ENCODE measurements at regions not wholly inside any gene's neighbourhood (a gene's known extent, or its start where the extent isn't known, plus 50 kb on each side); places are given as distances from the start of the nearest gene placed in this dataset.

DNA sequence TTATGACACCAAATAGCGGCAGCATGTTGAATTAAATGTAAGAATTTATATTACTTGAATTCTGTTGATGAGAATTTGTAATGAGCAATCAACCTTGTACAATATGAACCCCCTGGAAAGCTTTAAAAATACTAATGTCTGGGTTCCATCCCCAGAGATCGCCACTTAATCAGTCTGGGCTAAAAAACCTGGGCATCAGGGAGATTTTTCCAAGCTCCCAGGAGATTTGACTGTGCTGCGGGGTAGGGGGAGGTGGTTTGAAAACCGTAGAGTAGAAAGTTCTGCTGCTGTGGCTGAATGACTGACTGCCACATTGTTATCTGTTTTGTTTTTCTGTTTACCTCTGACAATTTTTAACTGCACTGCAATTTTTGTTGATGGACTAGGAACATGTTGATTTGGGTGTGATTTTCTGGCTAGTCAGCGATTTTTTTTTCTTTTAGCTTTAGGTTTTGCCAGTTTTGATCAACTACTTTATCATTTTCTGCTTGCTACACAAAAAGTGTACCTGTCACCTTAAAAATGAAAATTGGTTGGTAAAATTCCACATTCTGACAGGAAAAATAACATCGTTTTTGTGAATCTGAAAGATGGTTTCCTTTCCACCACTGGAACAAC is 79.3 kb downstream of the PCTP start:
- no peak for DNase-seq (ENCODE audit: low read depth, low spot score)

DNA sequence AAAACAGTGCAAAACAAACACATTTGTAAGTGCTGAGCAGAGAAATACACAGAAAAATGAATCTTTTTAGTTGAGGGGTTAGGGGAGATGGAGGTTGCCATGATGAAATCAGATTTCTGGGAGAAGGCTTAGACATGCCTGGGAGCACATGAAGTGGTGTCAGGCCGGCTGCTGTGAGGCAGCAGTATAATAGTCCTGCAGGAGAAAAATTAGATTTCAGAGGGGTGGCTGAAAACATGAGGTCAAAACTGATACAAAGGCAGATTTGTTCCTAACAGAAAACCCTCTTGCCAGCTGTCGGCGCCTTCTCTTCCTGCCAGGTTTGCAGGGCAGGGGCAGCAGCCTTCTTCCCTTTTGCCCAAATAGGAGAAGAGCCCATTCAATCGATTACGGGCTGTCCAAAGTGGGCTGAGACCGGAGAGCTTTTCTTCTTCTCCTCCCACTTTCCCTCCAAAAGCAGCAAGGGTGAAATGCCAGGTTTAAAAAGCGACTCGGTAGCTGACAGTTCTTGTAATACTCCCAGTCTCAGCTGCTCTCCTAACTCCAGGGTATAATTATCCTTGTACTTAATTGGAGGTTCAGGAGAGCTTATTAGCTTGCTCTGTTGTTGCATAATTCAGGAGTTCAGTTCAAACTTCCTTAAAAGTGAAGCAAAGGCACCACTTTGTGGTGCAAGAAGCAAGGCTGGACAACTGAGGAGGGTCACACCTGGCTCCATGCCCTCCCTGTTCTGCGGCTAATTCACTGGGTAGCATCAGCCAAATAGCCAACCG is 80.0 kb downstream of the PCTP start:
- no peak for DNase-seq (ENCODE audit: low read depth, low spot score)

DNA sequence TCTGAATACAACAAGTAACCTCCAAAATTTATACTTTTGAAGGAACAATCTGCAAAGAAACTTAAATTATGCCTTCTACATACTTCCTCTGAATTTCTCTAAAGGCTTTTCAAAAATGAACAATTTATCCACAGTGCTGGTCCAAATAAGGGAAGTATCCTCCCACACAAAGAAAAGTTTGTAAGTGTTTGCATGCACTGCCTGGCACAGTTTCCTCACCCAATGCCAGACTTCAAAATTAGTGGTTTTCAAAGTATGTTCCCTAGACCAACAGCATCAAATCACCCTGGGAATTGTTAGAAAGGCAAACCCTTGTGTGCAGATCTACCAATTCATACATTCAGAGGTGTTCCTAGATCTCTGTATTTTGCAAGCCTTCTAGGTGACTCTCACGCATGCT is 82.5 kb downstream of the PCTP start:
- no peak for DNase-seq (ENCODE audit: low read depth, low spot score)

GRCh38 chr17:55842405-55843158 is 91.7 kb downstream of the PCTP start:
- no peak for DNase-seq (ENCODE audit: low read depth, low spot score)

DNA sequence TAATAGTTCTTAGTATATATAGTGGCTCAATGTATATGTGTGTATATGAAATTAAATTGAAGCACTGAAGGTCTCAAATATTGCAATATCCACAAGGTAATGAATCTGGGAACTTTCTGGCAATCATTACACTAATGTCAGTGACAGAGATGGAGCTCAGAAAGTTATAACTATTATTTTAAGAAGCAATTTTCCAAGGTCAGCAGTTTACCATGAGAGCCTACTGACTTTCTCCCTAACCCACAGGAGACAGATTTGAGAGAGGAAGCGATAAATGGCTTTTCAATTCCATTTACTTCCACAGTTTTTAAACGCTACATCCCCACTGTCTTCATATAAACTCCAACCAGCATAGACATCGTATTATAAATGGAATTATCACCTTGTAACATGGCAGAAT is 92.9 kb downstream of the PCTP start:
- DNase-seq (ENCODE audit: low read depth, low spot score): no peak

DNA sequence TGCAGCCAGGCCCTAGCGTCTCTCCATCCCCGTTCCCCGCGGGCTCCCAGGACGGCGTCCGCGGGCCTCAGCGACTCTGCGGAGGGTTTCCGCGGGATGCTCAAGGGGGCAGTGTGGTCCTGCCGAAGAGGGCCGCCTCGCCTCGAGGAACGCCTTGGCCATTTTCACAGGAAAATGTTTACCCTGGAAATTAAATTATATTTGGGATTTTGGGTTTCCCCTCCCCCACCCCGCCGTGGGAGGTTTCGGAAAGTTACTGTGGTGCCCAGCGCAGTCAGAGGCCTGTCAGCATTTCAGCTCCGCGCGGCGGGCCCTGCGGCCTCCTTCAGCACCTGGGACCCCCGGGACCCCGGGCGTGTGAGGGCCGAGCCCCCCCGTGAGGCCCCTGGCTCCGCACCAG is 94.5 kb downstream of the PCTP start:
- peak; percentile 72 for DNase-seq (ENCODE audit: low read depth, low spot score)

DNA sequence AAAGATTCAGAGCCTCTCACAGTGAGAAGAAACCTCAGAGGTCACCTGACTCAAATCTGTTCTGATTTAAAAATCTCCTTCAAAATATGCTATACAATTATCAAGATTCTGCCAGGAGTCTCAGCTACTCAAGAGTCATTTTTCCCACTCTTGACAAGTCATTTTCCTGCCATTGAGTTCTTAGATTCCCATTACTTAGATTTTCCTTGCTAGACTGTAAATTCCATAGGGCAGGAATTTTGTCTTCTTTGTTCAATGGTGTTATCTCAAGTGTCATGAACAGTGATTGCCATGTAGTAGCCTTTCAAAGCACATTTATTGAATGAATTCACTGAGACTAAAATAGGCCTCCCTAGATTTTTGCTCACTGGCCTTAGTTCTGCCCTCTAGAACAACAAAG is 95.9 kb downstream of the PCTP start:
- DNase-seq (ENCODE audit: low read depth, low spot score): no peak

- no peak for DNase-seq (ENCODE audit: low read depth, low spot score)
Observed at GRCh38 chr17:55852734-55853133, 101.9 kb downstream of the PCTP start.

- no peak for DNase-seq (ENCODE audit: low read depth, low spot score)
Observed at GRCh38 chr17:55859301-55859795, 108.5 kb downstream of the PCTP start.

GRCh38 chr17:55865072-55865762 is 114.4 kb downstream of the PCTP start:
- DNase-seq (ENCODE audit: low read depth, low spot score): no peak

DNA sequence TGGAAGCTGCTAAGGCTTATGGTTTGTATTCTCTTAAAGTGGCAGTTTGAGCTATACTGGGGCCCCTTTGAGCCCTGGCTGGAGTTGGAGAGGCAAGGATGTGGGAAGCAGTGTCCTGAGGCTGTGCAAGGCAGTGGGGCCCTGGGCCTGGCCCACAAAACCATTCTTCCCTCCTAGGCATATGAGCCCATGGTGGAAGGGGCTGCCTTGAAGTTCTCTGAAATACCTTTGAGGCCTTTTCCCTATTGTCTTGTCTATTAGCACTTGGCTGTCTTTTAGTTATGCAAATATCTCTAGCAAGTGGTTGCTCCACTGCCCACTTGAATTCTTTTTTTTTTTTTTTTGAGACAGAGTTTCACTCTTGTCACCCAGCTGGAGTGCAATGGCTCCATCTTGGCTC is 119.2 kb downstream of the PCTP start:
- DNase-seq (ENCODE audit: low read depth, low spot score): peak; percentile 75

GRCh38 chr17:55872374-55872773 is 121.5 kb downstream of the PCTP start:
- no peak for DNase-seq (ENCODE audit: low read depth, low spot score)

GRCh38 chr17:55873017-55873758 is 122.3 kb downstream of the PCTP start:
- no peak for DNase-seq (ENCODE audit: low read depth, low spot score)

DNA sequence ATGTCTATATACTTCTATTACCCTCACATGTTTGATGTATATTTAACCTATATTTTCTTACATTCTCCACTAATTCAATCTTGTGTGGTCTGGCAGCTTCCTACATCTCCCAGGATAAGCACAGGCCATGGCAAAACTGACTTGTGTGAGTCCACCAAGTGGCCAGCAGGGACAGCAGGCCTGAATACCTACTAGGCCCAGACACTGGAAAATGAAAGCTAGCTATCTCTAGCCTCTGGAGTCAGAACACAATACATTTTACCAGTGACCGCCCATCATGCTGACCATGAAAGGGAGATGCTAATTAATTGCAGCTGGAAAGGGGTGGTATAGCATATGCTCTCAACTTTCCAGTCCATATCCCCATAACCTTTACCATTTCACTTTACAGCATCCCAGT is 132.3 kb downstream of the PCTP start:
- no peak for DNase-seq (ENCODE audit: low read depth, low spot score)

- no peak for DNase-seq (ENCODE audit: low read depth, low spot score)
Observed at GRCh38 chr17:55887531-55887930, 136.7 kb downstream of the PCTP start.

GRCh38 chr17:55889271-55889670 is 138.4 kb downstream of the PCTP start:
- DNase-seq (ENCODE audit: low read depth, low spot score): no peak

- no peak for DNase-seq (ENCODE audit: low read depth, low spot score)
Observed at GRCh38 chr17:55895112-55895759, 144.4 kb downstream of the PCTP start.

DNA sequence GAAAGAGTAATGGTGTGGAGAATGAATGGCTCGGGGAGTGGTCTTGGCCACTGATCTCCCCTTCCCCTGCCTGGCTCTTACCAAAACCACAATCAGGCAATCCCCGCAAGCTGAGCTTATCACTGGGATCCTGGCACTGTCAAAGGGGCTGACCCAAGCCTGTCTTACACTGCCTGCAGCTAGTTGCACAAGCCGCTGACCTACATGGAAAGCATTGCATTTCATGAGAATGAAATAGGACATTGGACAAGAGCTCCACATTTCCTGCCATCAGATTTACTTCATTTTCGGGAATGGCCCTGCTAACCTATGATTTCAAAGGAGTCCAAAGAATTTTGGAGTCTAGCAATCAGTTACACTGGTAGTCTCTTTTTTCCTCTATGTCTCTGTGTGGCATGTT is 146.4 kb downstream of the PCTP start:
- no peak for DNase-seq (ENCODE audit: low read depth, low spot score)

DNA sequence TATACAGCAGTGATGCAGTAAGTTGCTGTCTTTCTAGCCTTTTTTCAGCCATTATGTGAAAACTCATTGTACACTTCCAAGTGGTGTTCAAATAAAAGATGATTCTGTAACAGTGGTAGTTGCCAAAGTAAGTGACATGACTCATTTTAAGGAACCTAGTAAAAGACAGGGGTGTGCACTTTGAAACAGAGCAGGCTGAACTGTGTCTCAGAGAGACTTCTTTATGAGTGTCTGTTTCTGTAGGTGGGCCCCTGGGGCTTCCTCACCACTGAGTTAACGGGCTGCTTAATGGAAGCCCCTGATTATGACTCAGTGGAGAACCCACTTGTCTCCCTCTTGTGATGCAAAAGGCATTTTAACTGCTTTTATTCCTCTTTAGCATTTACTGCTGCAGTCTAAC is 147.3 kb downstream of the PCTP start:
- no peak for DNase-seq (ENCODE audit: low read depth, low spot score)

GRCh38 chr17:55900188-55900587 is 149.3 kb downstream of the PCTP start:
- no peak for DNase-seq (ENCODE audit: low read depth, low spot score)

Measured in ELF-1 (cell line).